ENCODE measurements at regions not wholly inside any gene's neighbourhood (a gene's known extent, or its start where the extent isn't known, plus 50 kb on each side); places are given as distances from the start of the nearest gene placed in this dataset.

DNA sequence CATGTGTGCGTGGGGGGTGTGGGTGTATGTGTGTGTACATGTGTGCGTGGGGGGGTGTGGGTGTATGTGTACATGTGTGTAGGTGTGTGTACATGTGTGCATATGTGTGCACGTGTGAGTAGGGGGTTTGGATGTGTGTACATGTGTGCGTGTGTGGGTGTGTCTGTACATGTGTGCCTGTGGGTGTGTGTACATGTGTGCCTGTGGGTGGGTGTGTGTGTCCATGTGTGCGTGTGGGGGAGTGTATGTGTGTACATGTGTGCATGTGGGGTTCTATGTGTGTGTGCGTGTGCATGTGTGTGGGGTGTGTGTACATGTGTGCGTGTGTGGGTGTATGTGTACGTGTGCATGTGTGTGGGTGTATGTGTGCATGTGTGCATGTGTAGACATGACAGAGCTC, 129.1 kb downstream of the C16orf95 start:
- no peak for DNase-seq (ENCODE audit: low spot score)
- TF ChIP-seq NR2F2 (IDR thresholded peaks at IDR 0.05) (no peak), SP1 (IDR thresholded peaks at IDR 0.05) (no peak), GABPA (IDR thresholded peaks at IDR 0.05 in 1 of 2, conservative IDR thresholded peaks at IDR 0.05 in 1 of 2) (no peak), TAF1 (conservative IDR thresholded peaks at IDR 0.05) (no peak), JUND (IDR thresholded peaks at IDR 0.05) (no peak), RXRA (IDR thresholded peaks at IDR 0.05) (no peak), HNF4A (conservative IDR thresholded peaks at IDR 0.05) (no peak), REST (IDR thresholded peaks at IDR 0.05) (no peak), RAD21 (IDR thresholded peaks at IDR 0.05) (no peak), FOXA2 (IDR thresholded peaks at IDR 0.05) (no peak)
- TF ChIP-seq, protein P1, sequence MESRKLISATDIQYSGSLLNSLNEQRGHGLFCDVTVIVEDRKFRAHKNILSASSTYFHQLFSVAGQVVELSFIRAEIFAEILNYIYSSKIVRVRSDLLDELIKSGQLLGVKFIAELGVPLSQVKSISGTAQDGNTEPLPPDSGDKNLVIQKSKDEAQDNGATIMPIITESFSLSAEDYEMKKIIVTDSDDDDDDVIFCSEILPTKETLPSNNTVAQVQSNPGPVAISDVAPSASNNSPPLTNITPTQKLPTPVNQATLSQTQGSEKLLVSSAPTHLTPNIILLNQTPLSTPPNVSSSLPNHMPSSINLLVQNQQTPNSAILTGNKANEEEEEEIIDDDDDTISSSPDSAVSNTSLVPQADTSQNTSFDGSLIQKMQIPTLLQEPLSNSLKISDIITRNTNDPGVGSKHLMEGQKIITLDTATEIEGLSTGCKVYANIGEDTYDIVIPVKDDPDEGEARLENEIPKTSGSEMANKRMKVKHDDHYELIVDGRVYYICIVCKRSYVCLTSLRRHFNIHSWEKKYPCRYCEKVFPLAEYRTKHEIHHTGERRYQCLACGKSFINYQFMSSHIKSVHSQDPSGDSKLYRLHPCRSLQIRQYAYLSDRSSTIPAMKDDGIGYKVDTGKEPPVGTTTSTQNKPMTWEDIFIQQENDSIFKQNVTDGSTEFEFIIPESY (IDR thresholded peaks at IDR 0.05): no peak
- TF ChIP-seq, protein P2, sequence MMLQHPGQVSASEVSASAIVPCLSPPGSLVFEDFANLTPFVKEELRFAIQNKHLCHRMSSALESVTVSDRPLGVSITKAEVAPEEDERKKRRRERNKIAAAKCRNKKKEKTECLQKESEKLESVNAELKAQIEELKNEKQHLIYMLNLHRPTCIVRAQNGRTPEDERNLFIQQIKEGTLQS (IDR thresholded peaks at IDR 0.05): no peak
- TF ChIP-seq, protein P3, sequence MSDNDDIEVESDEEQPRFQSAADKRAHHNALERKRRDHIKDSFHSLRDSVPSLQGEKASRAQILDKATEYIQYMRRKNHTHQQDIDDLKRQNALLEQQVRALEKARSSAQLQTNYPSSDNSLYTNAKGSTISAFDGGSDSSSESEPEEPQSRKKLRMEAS (IDR thresholded peaks at IDR 0.05): no peak
- Histone ChIP-seq H3K36me3 (ENCODE audit: control insufficient read depth in 4 of 4, insufficient read depth in 3 of 4, low read depth in 1 of 4, low read length in 3 of 4) (no peaks in the 10 kb centered on the region), H3K9me3 (ENCODE audit: control insufficient read depth in 4 of 4, low read length in 3 of 4) (peaks cover 0 to 9% (median 2%) of the 10 kb centered on the region in 4 donors), H3K4me3 (ENCODE audit: low read depth in 1 of 3, low read length in 3 of 3) (no peak overlapping the region), H3K27me3 (ENCODE audit: control insufficient read depth in 4 of 4, insufficient read depth in 4 of 4, low read length in 3 of 4) (no peaks in the 10 kb centered on the region), H3K9ac (ENCODE audit: low read depth in 1 of 2, low read length in 2 of 2) (no peak overlapping the region), H3K4me1 (ENCODE audit: control insufficient read depth in 4 of 4, insufficient read depth in 4 of 4, low read length in 3 of 4) (no peaks in the 10 kb centered on the region), H3K27ac (ENCODE audit: low read depth in 1 of 2, low read length in 2 of 2) (no peak overlapping the region)
- WGBS: 95% methylated on average over 8 of the region's 8 CpGs

DNA sequence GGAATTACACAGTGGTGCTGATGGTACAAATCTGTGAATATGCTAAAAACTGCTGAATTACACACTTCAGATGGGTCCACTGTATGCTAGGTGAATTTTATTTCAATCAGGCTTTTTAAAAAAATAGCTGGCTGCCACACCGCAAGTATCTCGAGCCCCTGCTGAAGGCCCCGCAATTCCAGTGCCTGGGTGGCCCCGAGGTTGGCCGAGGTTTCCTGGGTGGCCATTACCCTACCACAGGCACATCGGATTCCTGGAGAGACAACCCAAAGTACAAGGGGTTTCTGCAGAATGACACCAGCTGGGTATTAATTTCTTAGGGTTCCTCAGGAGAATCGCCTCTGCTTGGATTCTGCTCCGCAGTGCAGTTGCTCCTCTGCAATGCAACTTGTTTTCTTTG, 127.8 kb downstream of the C16orf95 start:
- WGBS: 97% methylated on average over 8 of the region's 8 CpGs
- Histone ChIP-seq H3K9ac (ENCODE audit: low read depth in 1 of 2, low read length in 2 of 2) (no peak overlapping the region), H3K27me3 (ENCODE audit: control insufficient read depth in 4 of 4, insufficient read depth in 4 of 4, low read length in 3 of 4) (no peaks in the 10 kb centered on the region), H3K9me3 (ENCODE audit: control insufficient read depth in 4 of 4, low read length in 3 of 4) (peaks cover 0 to 9% (median 2%) of the 10 kb centered on the region in 4 donors), H3K27ac (ENCODE audit: low read depth in 1 of 2, low read length in 2 of 2) (no peak overlapping the region), H3K4me1 (ENCODE audit: control insufficient read depth in 4 of 4, insufficient read depth in 4 of 4, low read length in 3 of 4) (no peaks in the 10 kb centered on the region), H3K4me3 (ENCODE audit: low read depth in 1 of 3, low read length in 3 of 3) (no peak overlapping the region), H3K36me3 (ENCODE audit: control insufficient read depth in 4 of 4, insufficient read depth in 3 of 4, low read depth in 1 of 4, low read length in 3 of 4) (no peaks in the 10 kb centered on the region)
- no peak for DNase-seq (ENCODE audit: low spot score)
- TF ChIP-seq REST (IDR thresholded peaks at IDR 0.05): no peak
- no peak for TF ChIP-seq CTCF (IDR thresholded peaks at IDR 0.05; ENCODE audit: low read depth, low read length, missing input control)
- TF ChIP-seq RXRA (IDR thresholded peaks at IDR 0.05): no peak
- TF ChIP-seq, protein P2 (IDR thresholded peaks at IDR 0.05): no peak
- TF ChIP-seq SP1 (IDR thresholded peaks at IDR 0.05): no peak
- TF ChIP-seq GABPA (IDR thresholded peaks at IDR 0.05 in 1 of 2, conservative IDR thresholded peaks at IDR 0.05 in 1 of 2): no peak
- no peak for TF ChIP-seq FOXA2 (IDR thresholded peaks at IDR 0.05)

Measured in liver (tissue), 8 donors.